WI38 (cell line): ENCODE measurements at regions not wholly inside any gene's neighbourhood (a gene's known extent, or its start where the extent isn't known, plus 50 kb on each side); places are given as distances from the start of the nearest gene placed in this dataset.
"Not testable (repeated sequence)": the region's sequence is repeated elsewhere in the genome, so short reads cannot be mapped to it uniquely, and the experiment has no call there.

Experiments
- H3K4me3 ChIP-seq: 2 replicates; pipeline ENCODE4 v1.5.1; 2011; ENCODE audit warnings: low read depth, mild to moderate bottlenecking, control low read depth, low read length
- CTCF ChIP-seq: IDR thresholded peaks from 2 replicates; pipeline ENCODE4 v1.5.1; 2012; ENCODE audit warnings: low read depth, mild to moderate bottlenecking, control low read depth, low read length

GRCh38 chr15:25171111-25171811, 216.5 kb downstream of the SNRPN start:
- TF ChIP-seq CTCF = no peak
- no peak overlapping the region for H3K4me3 ChIP-seq

GRCh38 chr15:25171856-25172687, 217.3 kb downstream of the SNRPN start:
- no peak for TF ChIP-seq CTCF
- H3K4me3 ChIP-seq = no peak overlapping the region

GRCh38 chr15:25172691-25173090, 217.9 kb downstream of the SNRPN start:
- H3K4me3 ChIP-seq = no peak overlapping the region
- no peak for TF ChIP-seq CTCF

- no peak overlapping the region for H3K4me3 ChIP-seq
- no peak for TF ChIP-seq CTCF
Observed at GRCh38 chr15:25173241-25174028, 218.6 kb downstream of the SNRPN start.

- not testable (repeated sequence) for H3K4me3 ChIP-seq
Observed at GRCh38 chr15:25174149-25174548, 219.4 kb downstream of the SNRPN start.

GRCh38 chr15:25175033-25175788, 220.4 kb downstream of the SNRPN start:
- no peak for TF ChIP-seq CTCF
- no peak overlapping the region for H3K4me3 ChIP-seq

- no peak overlapping the region for H3K4me3 ChIP-seq
- TF ChIP-seq CTCF = no peak
Observed at GRCh38 chr15:25175789-25176615, 221.2 kb downstream of the SNRPN start.
